ENCODE measurements at regions not wholly inside any gene's neighbourhood (a gene's known extent, or its start where the extent isn't known, plus 50 kb on each side); places are given as distances from the start of the nearest gene placed in this dataset.

DNA sequence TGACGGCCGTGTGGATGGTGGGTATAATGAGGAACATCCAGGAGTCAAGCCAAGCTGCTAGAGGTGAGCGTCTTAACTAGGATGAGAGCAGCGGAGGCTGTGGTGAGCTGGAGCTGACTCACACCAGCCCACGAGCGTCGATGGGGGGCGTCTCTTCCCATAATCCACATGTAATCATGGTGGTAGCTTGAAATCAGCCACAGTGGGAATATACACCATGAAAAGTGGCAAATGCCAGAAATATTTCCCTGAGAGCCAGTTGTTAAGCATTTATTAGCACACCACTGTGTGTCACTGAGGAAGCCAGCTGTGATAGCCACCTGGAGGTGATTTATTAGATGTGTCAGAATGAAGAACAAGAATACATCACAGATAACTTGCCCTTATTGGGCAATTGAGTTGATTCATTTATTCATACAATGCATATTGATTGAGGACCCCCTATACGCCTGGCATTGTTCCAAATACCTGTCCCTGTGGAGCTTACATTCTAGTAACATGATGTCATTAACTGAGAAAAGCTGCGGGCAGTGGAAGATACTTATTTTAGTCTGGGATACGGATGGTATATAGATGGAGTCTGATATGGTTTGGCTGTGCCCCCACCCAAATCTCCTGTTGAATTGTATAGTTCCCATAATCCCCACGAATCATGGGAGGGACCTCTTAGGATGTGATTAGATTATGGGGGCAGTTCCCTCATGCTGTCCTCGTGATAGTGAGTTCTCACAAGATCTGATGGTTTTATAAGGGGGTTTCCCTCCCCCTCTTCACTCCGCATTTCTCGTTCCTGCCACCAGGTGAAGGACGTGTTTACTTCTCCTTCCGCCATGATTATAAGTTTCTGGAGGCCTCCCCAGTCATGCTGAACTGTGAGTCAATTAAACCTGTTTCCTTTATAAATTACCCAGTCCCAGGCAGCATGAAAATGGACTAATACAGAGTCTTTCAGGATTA is 473.4 kb downstream of the METTL15 start:
- no peak for DNase-seq (ENCODE audit: low read depth in 3 of 3, low spot score in 1 of 3)

GRCh38 chr11:28571371-28571770 is 463.2 kb downstream of the METTL15 start:
- DNase-seq (ENCODE audit: low read depth in 3 of 3, low spot score in 1 of 3) = no peak

DNA sequence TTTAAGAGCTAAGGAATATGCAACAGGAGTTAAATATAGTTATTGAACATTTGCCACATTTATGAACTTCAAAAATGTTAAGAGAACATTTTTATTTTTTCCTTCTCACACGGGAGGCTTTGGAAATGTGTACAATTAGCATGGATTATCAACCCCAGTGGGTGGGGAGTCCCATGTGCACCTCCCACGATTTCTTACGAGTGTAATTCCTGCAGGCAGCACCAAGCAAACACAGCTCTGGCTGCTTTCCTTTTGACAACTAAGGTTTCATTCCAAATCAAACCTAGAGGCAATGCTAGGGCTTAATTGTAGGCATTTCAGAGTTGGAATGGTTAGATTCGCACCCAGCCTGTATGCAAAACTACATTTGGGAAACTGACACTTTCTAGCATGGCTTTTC is 460.9 kb downstream of the METTL15 start:
- no peak for DNase-seq (ENCODE audit: low read depth in 3 of 3, low spot score in 1 of 3)

DNA sequence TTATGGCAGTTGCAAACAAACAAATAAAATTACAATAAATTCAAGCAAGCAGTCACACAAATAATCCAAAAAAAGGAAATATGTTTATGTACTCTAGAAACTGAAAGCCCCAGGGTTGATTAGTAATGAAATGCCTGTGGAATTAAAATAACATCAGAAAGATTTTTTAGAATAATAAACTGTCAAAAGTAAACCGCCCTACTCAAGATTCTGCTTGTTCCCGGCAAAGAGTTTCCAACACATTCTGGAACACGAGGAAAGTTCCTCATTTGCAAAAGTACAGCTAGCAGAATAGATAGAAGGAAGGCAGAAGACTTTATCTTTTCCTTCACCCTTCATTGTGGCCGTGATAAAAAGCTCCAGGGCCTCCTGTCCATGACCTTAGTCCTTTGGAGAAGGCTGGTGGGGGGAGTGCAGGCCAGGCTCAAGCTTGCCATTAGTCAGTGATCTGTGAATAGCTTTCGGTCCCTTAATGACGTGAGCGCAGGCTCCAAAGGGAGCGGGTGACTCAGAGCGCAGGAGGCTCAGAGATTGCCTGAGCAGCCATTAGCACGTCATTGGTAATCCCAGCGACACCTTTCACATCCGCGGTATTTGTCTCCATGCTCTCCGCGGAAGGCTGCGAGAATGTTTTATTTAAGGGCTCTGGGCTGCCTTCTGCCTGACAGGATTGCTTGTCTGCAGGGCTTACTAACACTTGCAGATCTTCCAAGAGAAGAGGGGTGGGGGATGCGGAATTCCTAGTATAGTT is 458.3 kb downstream of the METTL15 start:
- DNase-seq (ENCODE audit: low read depth in 3 of 3, low spot score in 1 of 3) = no peak

DNA sequence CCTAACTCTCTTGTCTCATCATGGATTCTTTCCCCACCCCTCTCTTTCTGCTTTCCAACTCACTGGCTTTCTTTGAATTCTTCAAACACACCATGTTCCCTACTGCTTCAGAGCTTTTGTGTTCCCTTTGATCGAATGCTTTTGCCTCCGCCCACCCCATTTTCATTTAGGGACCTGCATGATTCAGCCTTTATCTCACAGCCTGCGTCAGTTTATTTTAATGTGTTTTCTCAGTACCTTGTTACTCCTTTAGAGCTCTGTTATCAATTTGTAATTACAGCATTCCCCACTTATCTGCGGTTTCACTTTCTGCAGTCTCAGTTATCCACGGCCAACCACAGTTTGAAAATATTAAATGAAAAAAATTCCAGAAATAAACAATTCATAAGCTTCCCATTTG is 451.3 kb downstream of the METTL15 start:
- DNase-seq (ENCODE audit: low read depth in 3 of 3, low spot score in 1 of 3) = no peak

DNA sequence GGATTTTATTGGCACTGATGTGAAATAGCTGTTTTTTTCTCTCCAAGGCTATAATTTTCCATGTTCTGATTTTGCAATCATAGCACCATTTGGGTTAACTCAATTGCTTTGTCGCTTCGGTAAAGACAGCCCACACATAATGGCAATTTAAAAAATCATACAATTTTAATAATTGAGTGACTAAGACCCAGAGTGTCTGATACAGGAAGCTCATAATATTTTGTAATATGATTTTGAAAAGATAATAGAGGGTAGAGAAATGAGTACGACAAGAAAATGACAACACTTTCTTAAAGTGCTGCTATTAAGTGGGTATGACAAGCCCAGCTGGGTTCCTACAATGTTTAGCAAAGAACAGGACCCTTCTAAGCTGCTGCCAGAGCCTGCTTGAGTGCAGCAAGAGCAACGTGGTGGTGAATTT is 439.1 kb downstream of the METTL15 start:
- no peak for DNase-seq (ENCODE audit: low read depth in 3 of 3, low spot score in 1 of 3)

DNA sequence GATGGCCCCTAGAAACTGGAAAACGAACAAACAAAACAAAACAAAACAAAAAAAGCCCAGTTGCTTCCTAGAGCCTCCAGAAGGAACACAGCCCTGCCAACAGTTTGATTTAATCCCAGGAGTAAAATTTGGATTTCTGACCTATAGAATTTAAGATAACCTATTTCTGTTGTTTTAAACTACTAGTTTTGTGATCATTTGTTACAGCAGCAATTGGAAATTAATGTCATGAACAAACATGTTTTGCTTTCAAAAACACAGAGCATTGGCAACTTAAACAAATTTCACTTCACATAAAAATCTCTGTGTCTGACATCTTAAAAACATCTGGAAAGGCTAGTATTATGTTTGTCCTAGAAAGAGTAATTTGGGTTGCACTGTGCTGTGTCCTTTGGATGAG is 437.3 kb downstream of the METTL15 start:
- DNase-seq (ENCODE audit: low read depth in 3 of 3, low spot score in 1 of 3) = no peak

DNA sequence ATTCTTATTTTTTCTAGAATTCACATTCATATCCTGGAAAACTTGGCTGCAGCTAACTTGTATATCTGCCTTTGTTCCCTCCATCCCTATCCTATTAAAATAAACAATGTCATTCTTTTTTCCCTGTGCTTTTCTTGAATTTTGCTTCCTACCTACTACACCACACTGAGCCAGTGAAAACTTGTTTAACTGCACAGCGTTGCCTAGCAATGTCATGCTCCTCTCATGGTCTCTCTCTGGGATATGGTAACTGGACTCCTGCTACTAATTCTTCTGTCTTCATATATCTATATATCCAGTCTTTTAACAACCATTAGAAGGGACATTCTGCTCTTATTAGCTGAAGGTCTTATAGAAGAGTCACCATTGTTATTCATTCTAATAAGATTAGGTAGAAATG is 434.4 kb downstream of the METTL15 start:
- no peak for DNase-seq (ENCODE audit: low read depth in 3 of 3, low spot score in 1 of 3)

- DNase-seq (ENCODE audit: low read depth in 3 of 3, low spot score in 1 of 3) = no peak
Observed at GRCh38 chr11:28539239-28540030, 431.2 kb downstream of the METTL15 start.

DNA sequence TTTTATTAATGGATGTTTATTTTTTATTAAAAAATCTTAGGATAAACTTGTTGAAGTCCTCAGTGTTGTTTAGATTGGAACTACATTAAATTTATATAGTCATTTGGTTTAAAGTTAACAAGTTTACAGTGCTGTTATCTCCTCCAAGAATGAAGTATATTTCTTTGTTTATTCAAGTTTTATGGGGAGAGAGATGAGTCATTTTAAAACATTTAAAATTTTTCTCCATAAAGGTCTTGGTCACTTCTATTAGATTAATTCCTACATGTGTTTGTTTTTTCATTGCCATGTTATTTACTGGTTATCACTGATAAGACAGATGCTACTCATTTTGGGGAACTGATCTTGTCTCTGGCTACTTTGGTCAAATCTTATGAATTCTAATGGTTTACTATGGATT is 429.6 kb downstream of the METTL15 start:
- no peak for DNase-seq (ENCODE audit: low read depth in 3 of 3, low spot score in 1 of 3)

- no peak for DNase-seq (ENCODE audit: low read depth in 3 of 3, low spot score in 1 of 3)
Observed at GRCh38 chr11:28536504-28537267, 428.5 kb downstream of the METTL15 start.

DNA sequence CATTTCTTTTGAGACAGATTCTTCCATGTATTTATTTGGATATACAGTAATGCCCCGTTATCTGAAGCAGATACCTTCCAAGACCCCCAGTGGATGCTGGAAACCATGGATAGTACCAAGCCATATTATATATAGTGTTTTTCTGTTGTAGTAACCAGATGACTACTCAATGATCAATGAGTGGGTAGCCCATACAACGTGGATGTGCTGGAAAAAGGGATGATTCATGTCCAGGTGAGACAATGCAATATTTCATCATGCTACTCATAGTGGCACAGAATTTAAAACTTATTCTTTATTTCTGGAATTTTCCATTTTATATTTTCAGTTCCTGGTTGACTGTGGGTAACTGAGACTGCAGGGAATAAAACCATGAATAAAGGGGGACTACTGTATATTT is 427.5 kb downstream of the METTL15 start:
- no peak for DNase-seq (ENCODE audit: low read depth in 3 of 3, low spot score in 1 of 3)

DNA sequence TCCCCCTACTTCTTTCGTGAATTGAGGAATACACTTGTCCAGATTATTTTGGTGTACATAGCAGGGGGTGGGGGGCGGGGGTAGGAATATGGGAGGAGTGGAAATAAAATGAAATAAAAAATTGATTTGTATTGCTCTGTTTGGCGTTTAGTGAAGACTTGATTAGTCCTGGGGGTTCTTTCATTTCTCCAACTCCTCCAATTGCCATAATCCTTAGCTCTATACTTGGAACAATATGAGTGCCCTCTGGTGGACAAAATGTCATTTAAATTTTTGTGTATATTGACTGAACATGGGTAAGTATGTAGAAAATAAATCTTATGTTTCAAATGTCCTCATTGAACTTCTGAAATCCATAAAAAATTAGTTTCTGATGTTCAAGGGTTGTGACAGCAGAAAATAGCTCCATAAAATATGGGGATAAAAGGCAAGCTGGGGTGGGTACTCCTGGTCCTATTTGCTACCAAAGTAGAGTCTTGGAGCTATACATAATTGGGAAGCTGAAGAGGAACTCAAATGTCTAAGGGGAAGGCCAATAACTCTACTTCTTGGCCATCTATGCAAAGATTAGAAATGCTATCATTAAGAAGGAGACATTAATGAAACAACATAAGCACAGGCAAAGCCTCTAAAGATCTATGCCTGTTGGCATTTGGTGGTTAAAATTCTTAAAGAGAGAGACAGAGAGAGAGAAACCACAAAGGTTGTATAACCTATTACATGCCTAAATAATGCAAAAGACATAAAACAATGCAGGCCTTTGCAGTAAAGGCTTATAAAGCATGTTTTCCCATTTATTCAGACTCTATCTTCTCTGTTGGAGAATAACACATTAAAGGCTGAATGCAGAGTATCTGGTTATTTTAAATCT is 421.6 kb downstream of the METTL15 start:
- no peak for DNase-seq (ENCODE audit: low read depth in 3 of 3, low spot score in 1 of 3)

- DNase-seq (ENCODE audit: low read depth in 3 of 3, low spot score in 1 of 3) = no peak
Observed at GRCh38 chr11:28529046-28529445, 420.9 kb downstream of the METTL15 start.

DNA sequence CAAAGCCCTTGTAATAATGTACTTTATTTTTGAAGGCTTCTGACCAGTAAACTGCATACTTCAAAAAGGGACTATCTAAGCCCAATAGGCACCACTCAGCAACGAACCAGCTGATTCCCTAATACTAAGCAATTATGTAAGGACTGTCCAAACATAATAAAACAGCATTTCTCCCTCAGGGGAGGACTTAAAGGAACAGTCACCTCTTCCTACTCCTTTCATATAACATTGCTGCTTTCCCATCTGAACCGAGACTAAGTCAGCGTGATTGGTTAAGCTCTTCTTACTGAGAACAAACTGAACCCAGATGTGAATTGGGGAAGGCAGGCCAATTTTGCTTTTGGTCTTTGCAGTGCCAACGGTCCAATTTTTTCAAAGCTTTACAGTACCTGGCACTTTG is 420.0 kb downstream of the METTL15 start:
- DNase-seq (ENCODE audit: low read depth in 3 of 3, low spot score in 1 of 3) = no peak

- no peak for DNase-seq (ENCODE audit: low read depth in 3 of 3, low spot score in 1 of 3)
Observed at GRCh38 chr11:28526406-28526751, 418.2 kb downstream of the METTL15 start.

DNA sequence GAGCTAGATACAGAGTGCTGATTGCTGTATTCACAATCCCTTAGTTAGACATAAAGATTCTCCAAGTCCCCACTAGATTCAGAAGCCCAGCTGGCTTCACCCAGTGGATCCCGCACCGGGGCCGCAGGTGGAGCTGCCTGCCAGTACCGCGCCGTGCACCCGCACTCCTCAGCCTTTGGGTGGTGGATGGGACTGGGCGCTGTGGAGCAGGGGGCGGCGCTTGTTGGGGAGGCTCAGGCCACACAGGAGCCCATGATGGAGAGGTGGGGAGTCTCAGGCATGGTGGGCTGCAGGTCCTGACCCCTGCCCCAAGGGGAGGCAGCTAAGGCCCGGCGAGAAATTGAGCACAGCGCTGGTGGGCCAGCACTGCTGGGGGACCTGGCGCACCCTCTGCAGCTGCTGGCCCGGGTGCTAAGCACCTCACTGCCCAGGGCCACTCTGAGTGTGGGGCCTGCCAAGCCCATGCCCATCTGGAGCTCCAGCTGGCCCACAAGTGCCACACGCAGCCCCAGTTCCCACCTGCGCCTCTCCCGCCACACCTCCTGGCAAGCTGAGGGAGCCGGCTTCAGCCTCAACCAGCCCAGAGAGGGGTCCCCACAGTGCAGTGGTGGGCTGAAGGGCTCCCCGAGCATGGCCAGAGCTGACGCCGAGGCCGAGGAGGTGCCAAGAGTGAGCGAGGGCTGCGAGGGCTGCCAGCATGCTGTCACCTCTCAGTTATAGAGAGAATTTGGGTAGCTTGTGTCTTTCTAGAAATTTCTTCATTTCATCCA is 417.6 kb downstream of the METTL15 start:
- DNase-seq (ENCODE audit: low read depth in 3 of 3, low spot score in 1 of 3) = no peak

DNA sequence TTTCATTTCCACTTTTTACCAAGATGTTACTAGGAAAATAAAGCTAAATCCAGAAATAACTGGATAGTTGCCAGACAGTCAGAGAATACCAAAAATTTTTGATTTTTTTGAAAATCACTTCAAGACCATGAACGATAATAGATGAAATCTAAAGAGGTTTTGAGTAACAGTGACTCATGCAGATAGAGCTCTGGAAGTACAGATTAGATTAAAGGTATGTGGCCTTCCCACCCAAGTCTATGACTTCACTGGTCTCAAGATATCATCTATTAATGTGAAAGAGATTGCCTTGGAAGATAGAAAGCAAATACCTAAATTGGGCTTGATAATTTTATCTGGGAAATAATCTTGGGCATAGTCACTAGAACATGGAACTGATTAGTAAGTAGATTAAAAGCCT is 415.9 kb downstream of the METTL15 start:
- DNase-seq (ENCODE audit: low read depth in 3 of 3, low spot score in 1 of 3) = no peak

- no peak for DNase-seq (ENCODE audit: low read depth in 3 of 3, low spot score in 1 of 3)
Observed at GRCh38 chr11:28521075-28521474, 412.9 kb downstream of the METTL15 start.
